Ascending aorta (tissue), 2 donors: ENCODE measurements at regions not wholly inside any gene's neighbourhood (a gene's known extent, or its start where the extent isn't known, plus 50 kb on each side); places are given as distances from the start of the nearest gene placed in this dataset.

Experiments
- DNase-seq, 2 donors: peaks; one replicate each; pipeline ENCODE4 v3.0.0-alpha.2; 2019; ENCODE audit warnings: low spot score in 2 of 2
- H3K27ac ChIP-seq, 2 donors: fragments of 200-600 bp; sonication (generic); one replicate each; pipeline ENCODE4 v1.5.1; 2016 to 2017; ENCODE audit warnings: mild to moderate bottlenecking in 1 of 2
- H3K27me3 ChIP-seq: fragments of 200-600 bp; sonication (generic); one replicate; pipeline ENCODE4 v1.5.1; 2017
- H3K36me3 ChIP-seq, 2 donors: fragments of 200-600 bp; sonication (generic); one replicate each; pipeline ENCODE4 v1.5.1; 2016
- H3K4me1 ChIP-seq, 2 donors: fragments of 200-600 bp; sonication (generic); one replicate each; pipeline ENCODE4 v1.5.1; 2016 to 2017; ENCODE audit warnings: mild to moderate bottlenecking in 1 of 2
- H3K4me3 ChIP-seq, 2 donors: fragments of 200-600 bp; sonication (generic); one replicate each; pipeline ENCODE4 v1.5.1; 2016 to 2017; ENCODE audit warnings: mild to moderate bottlenecking in 1 of 2
- H3K9me3 ChIP-seq, 2 donors: fragments of 200-600 bp; sonication (generic); one replicate each; pipeline ENCODE4 v1.5.1; 2016
- intact Hi-C: fragments of 100-400 bp; cut with DNase I; formaldehyde crosslinking; loops from one replicate; pipeline ENCODE4 v1.15.1; 2023
- TF ChIP-seq, protein P1 (sequence below), 3 experiments: fragments of 200-600 bp in 2 of 3; fragments of 450-650 bp in 1 of 3; sonication (generic) in 2 of 3; IDR thresholded peaks; one replicate each; pipeline ENCODE4 v1.5.1; 2016 to 2019; ENCODE audit warnings: antibody characterized with exemption in 3 of 3, mild to moderate bottlenecking in 1 of 3, moderate library complexity in 1 of 3

DNA sequence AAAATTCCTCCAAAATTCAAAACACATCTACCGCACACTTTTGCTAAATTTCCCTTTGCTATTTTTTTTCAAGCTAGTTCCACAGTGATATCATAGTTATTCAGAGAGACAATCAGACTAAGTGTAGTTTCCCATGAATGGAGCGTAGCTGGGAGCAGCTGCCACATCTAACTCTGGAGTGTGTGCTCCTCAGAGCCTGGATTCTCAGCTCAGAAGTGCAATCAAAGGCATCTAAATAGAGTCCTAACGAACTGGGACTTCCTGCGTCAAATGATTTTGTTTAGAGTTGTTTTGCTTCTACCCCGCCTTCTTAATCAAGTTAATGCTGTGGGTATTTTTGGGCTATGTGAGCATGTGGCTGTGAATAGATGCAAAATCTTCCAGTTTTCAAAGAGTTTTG is 160.3 kb downstream of the TMEM18 start:
- no peak for DNase-seq
- no peak overlapping the region for H3K27ac ChIP-seq
- H3K4me3 ChIP-seq = no peak overlapping the region
- H3K4me1 ChIP-seq = no peaks in the 10 kb centered on the region
- no peaks in the 10 kb centered on the region for H3K9me3 ChIP-seq
- no peaks in the 10 kb centered on the region for H3K36me3 ChIP-seq
- intact Hi-C loops = no loop called here
- H3K27me3 ChIP-seq = no peaks in the 10 kb centered on the region
- TF ChIP-seq, protein P1, sequence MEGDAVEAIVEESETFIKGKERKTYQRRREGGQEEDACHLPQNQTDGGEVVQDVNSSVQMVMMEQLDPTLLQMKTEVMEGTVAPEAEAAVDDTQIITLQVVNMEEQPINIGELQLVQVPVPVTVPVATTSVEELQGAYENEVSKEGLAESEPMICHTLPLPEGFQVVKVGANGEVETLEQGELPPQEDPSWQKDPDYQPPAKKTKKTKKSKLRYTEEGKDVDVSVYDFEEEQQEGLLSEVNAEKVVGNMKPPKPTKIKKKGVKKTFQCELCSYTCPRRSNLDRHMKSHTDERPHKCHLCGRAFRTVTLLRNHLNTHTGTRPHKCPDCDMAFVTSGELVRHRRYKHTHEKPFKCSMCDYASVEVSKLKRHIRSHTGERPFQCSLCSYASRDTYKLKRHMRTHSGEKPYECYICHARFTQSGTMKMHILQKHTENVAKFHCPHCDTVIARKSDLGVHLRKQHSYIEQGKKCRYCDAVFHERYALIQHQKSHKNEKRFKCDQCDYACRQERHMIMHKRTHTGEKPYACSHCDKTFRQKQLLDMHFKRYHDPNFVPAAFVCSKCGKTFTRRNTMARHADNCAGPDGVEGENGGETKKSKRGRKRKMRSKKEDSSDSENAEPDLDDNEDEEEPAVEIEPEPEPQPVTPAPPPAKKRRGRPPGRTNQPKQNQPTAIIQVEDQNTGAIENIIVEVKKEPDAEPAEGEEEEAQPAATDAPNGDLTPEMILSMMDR (IDR thresholded peaks at IDR 0.05) = no peak

DNA sequence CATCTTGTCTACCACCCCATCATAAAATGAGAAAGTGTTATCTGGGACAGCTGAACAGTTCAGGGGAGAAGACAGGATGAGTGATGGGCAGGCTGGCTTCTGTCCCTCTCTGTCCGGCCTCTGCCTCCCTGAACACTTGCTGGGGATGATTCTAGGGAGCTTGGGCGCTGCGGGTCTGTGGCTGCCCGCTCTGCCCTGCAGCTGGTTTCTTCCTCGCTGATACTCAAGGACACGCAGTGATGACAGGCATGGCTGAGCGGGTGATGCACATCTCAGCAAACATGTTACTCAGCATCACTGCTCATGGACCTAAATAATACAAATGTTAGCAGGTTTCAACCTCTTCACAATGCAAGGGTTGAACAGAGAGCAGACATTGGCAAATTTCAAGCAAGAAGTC is 161.1 kb downstream of the TMEM18 start:
- Histone ChIP-seq H3K9me3 (no peaks in the 10 kb centered on the region), H3K36me3 (no peaks in the 10 kb centered on the region), H3K4me3 (no peak overlapping the region), H3K27me3 (no peaks in the 10 kb centered on the region), H3K27ac (no peak overlapping the region), H3K4me1 (no peaks in the 10 kb centered on the region)
- intact Hi-C loops = no loop called here
- TF ChIP-seq, protein P1 (IDR thresholded peaks at IDR 0.05) = no peak
- DNase-seq = no peak

DNA sequence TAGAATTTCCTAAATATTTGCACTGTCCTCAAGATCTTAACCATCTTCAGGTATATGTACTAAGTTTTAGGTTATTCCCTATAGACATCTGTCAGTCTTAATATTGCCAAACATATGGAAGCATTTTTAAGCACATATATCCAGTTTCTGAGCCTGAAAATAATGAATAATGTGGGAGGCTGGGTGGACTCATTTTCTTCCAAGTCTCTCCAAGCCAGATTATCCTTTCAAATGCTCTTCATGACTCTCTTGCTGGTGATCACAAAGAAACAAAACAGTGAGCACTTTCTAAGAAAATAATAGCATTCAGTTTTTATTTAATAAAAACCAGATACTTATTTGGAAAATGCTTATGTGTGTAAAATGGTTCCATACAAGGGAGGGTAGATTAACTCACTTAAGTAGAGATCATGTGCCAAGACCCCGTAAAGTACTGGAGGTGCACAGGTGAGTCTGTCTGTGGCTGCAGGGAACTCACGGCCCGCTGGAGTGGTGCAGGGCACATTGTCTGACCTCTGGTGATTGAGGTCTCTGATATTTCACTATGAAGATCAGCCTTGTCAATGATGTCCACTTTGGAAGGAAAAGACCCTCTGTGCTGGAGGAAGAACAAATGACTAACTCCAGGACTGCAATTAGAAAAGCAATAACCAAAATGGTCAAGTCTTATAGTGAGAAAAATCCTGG is 161.6 kb downstream of the TMEM18 start:
- DNase-seq = no peak

DNA sequence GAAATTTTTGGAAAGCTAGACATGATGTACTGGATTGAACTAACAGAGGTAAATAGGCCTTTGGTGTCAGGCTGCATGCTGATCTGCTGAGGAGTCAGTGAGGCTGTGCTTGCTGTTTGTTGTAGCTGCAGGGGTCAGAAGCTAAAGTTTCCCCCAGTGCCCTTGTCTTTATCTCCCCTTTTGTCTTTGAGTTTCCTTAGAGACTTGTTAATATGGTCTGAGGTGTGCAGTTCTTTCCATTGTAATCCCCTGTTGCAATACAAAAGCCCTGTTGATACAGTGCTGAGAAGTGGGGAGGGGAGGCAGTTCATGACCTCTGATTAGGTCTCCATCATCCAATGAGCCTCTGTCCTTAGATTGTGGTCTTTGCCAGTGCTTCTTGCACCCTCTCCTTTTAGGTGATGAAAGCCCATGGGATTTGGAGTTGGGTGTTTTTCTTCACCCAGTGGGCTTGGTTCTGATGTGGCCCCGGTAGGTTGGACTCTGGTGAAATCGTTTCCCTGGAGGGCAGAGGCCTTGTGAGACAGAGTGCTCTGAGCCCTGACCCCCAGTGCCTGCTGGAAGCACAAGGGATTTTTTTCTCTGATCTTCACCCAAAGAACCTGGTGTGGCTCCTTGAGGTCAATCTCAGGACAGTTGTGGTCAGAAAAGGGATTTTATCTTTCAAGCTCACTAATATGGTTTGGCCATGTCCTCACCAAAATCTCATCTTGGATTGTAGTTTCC is 163.1 kb downstream of the TMEM18 start:
- Histone ChIP-seq H3K36me3 (no peaks in the 10 kb centered on the region), H3K4me1 (no peaks in the 10 kb centered on the region), H3K27ac (no peak overlapping the region), H3K4me3 (no peak overlapping the region), H3K27me3 (no peaks in the 10 kb centered on the region), H3K9me3 (no peaks in the 10 kb centered on the region)
- DNase-seq = no peak
- TF ChIP-seq, protein P1 (IDR thresholded peaks at IDR 0.05) = no peak
- intact Hi-C loops = no loop called here

More for the DNA sequence above, 161.6 kb downstream of the TMEM18 start:
- no peaks in the 10 kb centered on the region for H3K27me3 ChIP-seq
- H3K4me3 ChIP-seq = no peak overlapping the region
- no peaks in the 10 kb centered on the region for H3K36me3 ChIP-seq
- TF ChIP-seq, protein P1 (IDR thresholded peaks at IDR 0.05) = no peak
- H3K9me3 ChIP-seq = no peaks in the 10 kb centered on the region
- H3K4me1 ChIP-seq = no peaks in the 10 kb centered on the region
- intact Hi-C loops = no loop called here
- H3K27ac ChIP-seq = no peak overlapping the region

DNA sequence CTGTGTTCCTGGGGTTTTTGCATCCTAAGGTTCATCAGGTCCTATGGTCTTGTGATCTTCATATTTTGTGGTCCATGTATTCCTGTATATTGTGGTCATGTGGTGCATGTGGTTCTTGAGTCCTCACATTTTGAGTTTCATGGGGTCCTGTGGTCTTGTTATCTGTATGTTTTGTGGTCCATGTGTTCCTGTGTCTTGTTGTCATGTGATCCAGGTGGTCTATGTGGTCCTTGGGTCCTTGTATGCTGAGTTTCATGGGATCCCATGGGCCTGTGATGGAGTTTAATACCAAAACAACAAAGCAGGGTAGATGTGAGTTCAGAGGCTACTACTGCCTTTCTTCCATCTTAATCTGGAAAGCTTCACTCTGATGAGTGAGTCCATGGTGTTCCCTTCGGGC is 166.4 kb downstream of the TMEM18 start:
- TF ChIP-seq, protein P1 (IDR thresholded peaks at IDR 0.05) = no peak
- intact Hi-C loops = no loop called here

More for the DNA sequence above, 166.4 kb downstream of the TMEM18 start:
- no peaks in the 10 kb centered on the region for H3K36me3 ChIP-seq
- DNase-seq = no peak
- no peak overlapping the region for H3K4me3 ChIP-seq
- H3K9me3 ChIP-seq = no peaks in the 10 kb centered on the region
- H3K27ac ChIP-seq = no peak overlapping the region
- no peaks in the 10 kb centered on the region for H3K4me1 ChIP-seq
- H3K27me3 ChIP-seq = no peaks in the 10 kb centered on the region
